ENCODE measurements at regions not wholly inside any gene's neighbourhood (a gene's known extent, or its start where the extent isn't known, plus 50 kb on each side); places are given as distances from the start of the nearest gene placed in this dataset.

GRCh38 chr12:131218026-131218922, 264.6 kb downstream of the ADGRD1 start:
- H3K27me3 ChIP-seq (ENCODE audit: control insufficient read depth, insufficient read depth, low read length) = no peaks in the 10 kb centered on the region
- no peak overlapping the region for H3K4me3 ChIP-seq (ENCODE audit: low read length)
- no peak overlapping the region for H3K27ac ChIP-seq (ENCODE audit: low read length)
- no peaks in the 10 kb centered on the region for H3K9me3 ChIP-seq (ENCODE audit: control insufficient read depth, low read depth, low read length)
- peaks cover 18% of the 10 kb centered on the region for H3K4me1 ChIP-seq (ENCODE audit: control insufficient read depth, low read depth, low read length)
- H3K36me3 ChIP-seq (ENCODE audit: control insufficient read depth, low read depth, low read length) = no peaks in the 10 kb centered on the region
- H3K9ac ChIP-seq (ENCODE audit: low read length) = no peak overlapping the region

GRCh38 chr12:131218923-131219669, 265.4 kb downstream of the ADGRD1 start:
- no peak overlapping the region for H3K9ac ChIP-seq (ENCODE audit: low read length)
- no peak overlapping the region for H3K27ac ChIP-seq (ENCODE audit: low read length)

GRCh38 chr12:131219670-131220330, 266.1 kb downstream of the ADGRD1 start:
- peaks cover 18% of the 10 kb centered on the region for H3K4me1 ChIP-seq (ENCODE audit: control insufficient read depth, low read depth, low read length)
- H3K9ac ChIP-seq (ENCODE audit: low read length) = no peak overlapping the region
- H3K27ac ChIP-seq (ENCODE audit: low read length) = no peak overlapping the region
- H3K36me3 ChIP-seq (ENCODE audit: control insufficient read depth, low read depth, low read length) = no peaks in the 10 kb centered on the region
- no peaks in the 10 kb centered on the region for H3K27me3 ChIP-seq (ENCODE audit: control insufficient read depth, insufficient read depth, low read length)
- H3K4me3 ChIP-seq (ENCODE audit: low read length) = no peak overlapping the region
- no peaks in the 10 kb centered on the region for H3K9me3 ChIP-seq (ENCODE audit: control insufficient read depth, low read depth, low read length)

More at GRCh38 chr12:131218923-131219669, 265.4 kb downstream of the ADGRD1 start:
- Histone ChIP-seq H3K27me3 (ENCODE audit: control insufficient read depth, insufficient read depth, low read length) (no peaks in the 10 kb centered on the region), H3K36me3 (ENCODE audit: control insufficient read depth, low read depth, low read length) (no peaks in the 10 kb centered on the region), H3K9me3 (ENCODE audit: control insufficient read depth, low read depth, low read length) (no peaks in the 10 kb centered on the region), H3K4me1 (ENCODE audit: control insufficient read depth, low read depth, low read length) (peaks cover 18% of the 10 kb centered on the region), H3K4me3 (ENCODE audit: low read length) (no peak overlapping the region)

- Histone ChIP-seq H3K4me1 (ENCODE audit: control insufficient read depth, low read depth, low read length) (peaks cover 18% of the 10 kb centered on the region), H3K9me3 (ENCODE audit: control insufficient read depth, low read depth, low read length) (no peaks in the 10 kb centered on the region), H3K9ac (ENCODE audit: low read length) (no peak overlapping the region), H3K27me3 (ENCODE audit: control insufficient read depth, insufficient read depth, low read length) (no peaks in the 10 kb centered on the region), H3K36me3 (ENCODE audit: control insufficient read depth, low read depth, low read length) (no peaks in the 10 kb centered on the region), H3K4me3 (ENCODE audit: low read length) (no peak overlapping the region), H3K27ac (ENCODE audit: low read length) (no peak overlapping the region)
These were observed 266.6 kb downstream of the ADGRD1 start for GRCh38 chr12:131220331-131220685.

GRCh38 chr12:131221061-131221956, 267.6 kb downstream of the ADGRD1 start:
- Histone ChIP-seq H3K9ac (ENCODE audit: low read length) (no peak overlapping the region), H3K4me1 (ENCODE audit: control insufficient read depth, low read depth, low read length) (peaks cover 18% of the 10 kb centered on the region), H3K36me3 (ENCODE audit: control insufficient read depth, low read depth, low read length) (no peaks in the 10 kb centered on the region), H3K9me3 (ENCODE audit: control insufficient read depth, low read depth, low read length) (no peaks in the 10 kb centered on the region), H3K27ac (ENCODE audit: low read length) (no peak overlapping the region), H3K27me3 (ENCODE audit: control insufficient read depth, insufficient read depth, low read length) (no peaks in the 10 kb centered on the region), H3K4me3 (ENCODE audit: low read length) (no peak overlapping the region)

GRCh38 chr12:131221957-131222328, 268.2 kb downstream of the ADGRD1 start:
- Histone ChIP-seq H3K4me1 (ENCODE audit: control insufficient read depth, low read depth, low read length) (peaks cover 18% of the 10 kb centered on the region), H3K9ac (ENCODE audit: low read length) (no peak overlapping the region)

GRCh38 chr12:131222329-131223139, 268.8 kb downstream of the ADGRD1 start:
- Histone ChIP-seq H3K4me3 (ENCODE audit: low read length) (no peak overlapping the region), H3K4me1 (ENCODE audit: control insufficient read depth, low read depth, low read length) (peaks cover 12% of the 10 kb centered on the region), H3K27ac (ENCODE audit: low read length) (no peak overlapping the region), H3K27me3 (ENCODE audit: control insufficient read depth, insufficient read depth, low read length) (no peaks in the 10 kb centered on the region), H3K36me3 (ENCODE audit: control insufficient read depth, low read depth, low read length) (no peaks in the 10 kb centered on the region), H3K9ac (ENCODE audit: low read length) (no peak overlapping the region), H3K9me3 (ENCODE audit: control insufficient read depth, low read depth, low read length) (no peaks in the 10 kb centered on the region)

More at GRCh38 chr12:131221957-131222328, 268.2 kb downstream of the ADGRD1 start:
- Histone ChIP-seq H3K27me3 (ENCODE audit: control insufficient read depth, insufficient read depth, low read length) (no peaks in the 10 kb centered on the region), H3K27ac (ENCODE audit: low read length) (no peak overlapping the region), H3K36me3 (ENCODE audit: control insufficient read depth, low read depth, low read length) (no peaks in the 10 kb centered on the region), H3K4me3 (ENCODE audit: low read length) (no peak overlapping the region), H3K9me3 (ENCODE audit: control insufficient read depth, low read depth, low read length) (no peaks in the 10 kb centered on the region)

GRCh38 chr12:131223171-131223761, 269.6 kb downstream of the ADGRD1 start:
- H3K27ac ChIP-seq (ENCODE audit: low read length) = no peak overlapping the region
- H3K4me3 ChIP-seq (ENCODE audit: low read length) = no peak overlapping the region
- H3K36me3 ChIP-seq (ENCODE audit: control insufficient read depth, low read depth, low read length) = no peaks in the 10 kb centered on the region
- peaks cover 7% of the 10 kb centered on the region for H3K4me1 ChIP-seq (ENCODE audit: control insufficient read depth, low read depth, low read length)
- H3K9me3 ChIP-seq (ENCODE audit: control insufficient read depth, low read depth, low read length) = no peaks in the 10 kb centered on the region
- no peak overlapping the region for H3K9ac ChIP-seq (ENCODE audit: low read length)
- H3K27me3 ChIP-seq (ENCODE audit: control insufficient read depth, insufficient read depth, low read length) = no peaks in the 10 kb centered on the region

GRCh38 chr12:131223791-131224225, 270.1 kb downstream of the ADGRD1 start:
- Histone ChIP-seq H3K4me3 (ENCODE audit: low read length) (no peak overlapping the region), H3K9me3 (ENCODE audit: control insufficient read depth, low read depth, low read length) (no peaks in the 10 kb centered on the region), H3K9ac (ENCODE audit: low read length) (no peak overlapping the region), H3K4me1 (ENCODE audit: control insufficient read depth, low read depth, low read length) (peaks cover 2% of the 10 kb centered on the region), H3K27me3 (ENCODE audit: control insufficient read depth, insufficient read depth, low read length) (no peaks in the 10 kb centered on the region), H3K27ac (ENCODE audit: low read length) (no peak overlapping the region), H3K36me3 (ENCODE audit: control insufficient read depth, low read depth, low read length) (no peaks in the 10 kb centered on the region)
